HG03460 (cell line): ENCODE measurements at regions not wholly inside any gene's neighbourhood (a gene's known extent, or its start where the extent isn't known, plus 50 kb on each side); places are given as distances from the start of the nearest gene placed in this dataset.

Experiments
- ATAC-seq: cut with Tn5 transposase; IDR thresholded peaks from one replicate; pipeline ENCODE4 v1.9.1; 2021; ENCODE audit not compliant: unreplicated experiment

GRCh38 chr2:180110469-180110868 lies 103.4 kb upstream of the CWC22 start:
- no peak for ATAC-seq

GRCh38 chr2:180101846-180102245 lies 94.7 kb upstream of the CWC22 start:
- no peak for ATAC-seq

GRCh38 chr2:180099308-180099707 lies 92.2 kb upstream of the CWC22 start:
- ATAC-seq, result no peak

- no peak for ATAC-seq
Measured at GRCh38 chr2:180085144-180085543, 78.0 kb upstream of the CWC22 start.

GRCh38 chr2:180077295-180077906 lies 70.3 kb upstream of the CWC22 start:
- ATAC-seq, result no peak

GRCh38 chr2:180075870-180076269 lies 68.8 kb upstream of the CWC22 start:
- no peak for ATAC-seq

GRCh38 chr2:180071797-180072196 lies 64.7 kb upstream of the CWC22 start:
- ATAC-seq, result no peak

GRCh38 chr2:180063494-180064092 lies 56.5 kb upstream of the CWC22 start:
- ATAC-seq, result no peak

- no peak for ATAC-seq
Measured at GRCh38 chr2:180062178-180062577, 55.1 kb upstream of the CWC22 start.

- no peak for ATAC-seq
Measured at GRCh38 chr2:180061546-180061945, 54.4 kb upstream of the CWC22 start.

- ATAC-seq, result no peak
Measured at GRCh38 chr2:180061085-180061484, 54.0 kb upstream of the CWC22 start.

- ATAC-seq, result no peak
Measured at GRCh38 chr2:180058993-180059392, 51.9 kb upstream of the CWC22 start.

- no peak for ATAC-seq
Measured at GRCh38 chr2:180057706-180058412, 50.8 kb upstream of the CWC22 start.
